ENCODE measurements at regions not wholly inside any gene's neighbourhood (a gene's known extent, or its start where the extent isn't known, plus 50 kb on each side); places are given as distances from the start of the nearest gene placed in this dataset.

DNA sequence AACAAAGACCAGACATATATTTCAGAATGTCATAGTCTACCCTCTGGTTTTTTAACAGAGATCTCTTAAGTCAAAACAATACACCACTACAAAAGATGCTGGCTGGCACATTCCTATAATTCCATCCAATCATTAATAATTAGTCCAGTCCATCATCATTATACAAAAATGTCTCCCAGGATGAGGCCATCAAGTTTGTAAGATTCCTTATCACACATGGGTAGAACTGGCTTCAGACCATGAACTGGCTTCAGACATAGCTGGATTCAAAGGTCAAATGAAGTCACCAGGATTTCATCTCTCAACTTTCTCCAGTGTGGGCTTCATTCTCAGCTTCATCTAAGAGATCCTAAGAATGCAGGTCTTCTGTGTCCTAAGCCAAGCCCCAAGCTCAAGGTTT, 147.1 kb downstream of the ENC1 start:
- Histone ChIP-seq H2AFZ (ENCODE audit: low read depth, low read length, poor library complexity, severe bottlenecking) (no peak overlapping the region), H3K9me2 (ENCODE audit: insufficient read depth) (no peaks in the 10 kb centered on the region), H3K4me3 (replicated peaks in 1 of 2; ENCODE audit: low read depth in 1 of 2, low read length in 2 of 2) (no peak overlapping the region), H3K9me3 (ENCODE audit: control insufficient read depth in 1 of 2, insufficient read depth in 1 of 2, low read depth in 1 of 2, low read length in 2 of 2) (no peaks in the 10 kb centered on the region), H3K9ac (ENCODE audit: low read length) (no peak overlapping the region), H3K79me2 (ENCODE audit: insufficient read depth, low read length) (no peaks in the 10 kb centered on the region), H3K27me3 (ENCODE audit: insufficient read depth, low read length) (no peaks in the 10 kb centered on the region), H3K36me3 (ENCODE audit: control insufficient read depth in 1 of 2, insufficient read depth in 2 of 2, low read length in 2 of 2) (no peaks in the 10 kb centered on the region), H4K20me1 (ENCODE audit: insufficient read depth) (no peaks in the 10 kb centered on the region), H3K27ac (ENCODE audit: low read depth, low read length) (no peak overlapping the region), H3K4me2 (ENCODE audit: low read length) (no peak overlapping the region), H3K4me1 (ENCODE audit: control insufficient read depth in 1 of 2, insufficient read depth in 2 of 2, low read length in 2 of 2) (no peaks in the 10 kb centered on the region)
- CTCF ChIA-PET: no interaction called here
- no peak for ATAC-seq
- DNase-seq (ENCODE audit: low read depth, low spot score): no peak
- BruUV-seq (replicated peaks): no TSS peak
- POLR2A ChIA-PET: no interaction called here
- intact Hi-C loops (cut with micrococcal nuclease): no loop called here
- RAD21 ChIA-PET (ENCODE audit: low non-redundant PET in 1 of 2, low total read pairs in 2 of 2, uncharacterized antibody in 2 of 2, unreplicated experiment in 2 of 2): no interaction called here
- TF ChIP-seq TCF7L2 (IDR thresholded peaks at IDR 0.05; ENCODE audit: borderline replicate concordance, extremely low read depth, insufficient read depth, insufficient read length): no peak
- TF ChIP-seq SIN3A (IDR thresholded peaks at IDR 0.05; ENCODE audit: low read depth): no peak
- TF ChIP-seq, protein P1, sequence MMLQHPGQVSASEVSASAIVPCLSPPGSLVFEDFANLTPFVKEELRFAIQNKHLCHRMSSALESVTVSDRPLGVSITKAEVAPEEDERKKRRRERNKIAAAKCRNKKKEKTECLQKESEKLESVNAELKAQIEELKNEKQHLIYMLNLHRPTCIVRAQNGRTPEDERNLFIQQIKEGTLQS (IDR thresholded peaks at IDR 0.05): no peak
- TF ChIP-seq FOSL1 (IDR thresholded peaks at IDR 0.05; ENCODE audit: low read depth): no peak
- no peak for TF ChIP-seq YY1 (IDR thresholded peaks at IDR 0.05; ENCODE audit: extremely low read depth, insufficient replicate concordance, low read depth, low read length)

DNA sequence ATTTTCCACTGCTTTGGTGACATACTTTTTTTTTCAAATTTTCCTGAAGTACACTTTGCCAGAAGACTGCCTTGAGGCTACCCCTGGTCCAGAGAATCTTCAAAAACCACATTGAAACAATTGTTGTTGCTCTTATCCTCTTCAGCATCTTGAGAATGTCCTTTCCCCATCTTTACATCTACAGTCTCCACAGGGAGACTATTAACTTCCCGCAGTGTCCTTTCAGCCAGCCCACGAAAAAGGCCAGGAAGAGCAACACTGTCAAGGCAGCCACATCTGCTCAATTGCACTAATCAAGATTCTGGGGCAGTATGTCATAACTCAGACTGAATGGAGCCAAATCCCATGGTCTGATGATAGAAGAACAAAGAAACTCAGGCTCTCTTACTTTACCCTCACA, 148.3 kb downstream of the ENC1 start:
- ATAC-seq (no peak), DNase-seq (ENCODE audit: low read depth, low spot score) (no peak)
- intact Hi-C loops (cut with micrococcal nuclease): no loop called here
- no peak overlapping the region for H2AFZ ChIP-seq (ENCODE audit: low read depth, low read length, poor library complexity, severe bottlenecking)
- H3K27me3 ChIP-seq (ENCODE audit: insufficient read depth, low read length): no peaks in the 10 kb centered on the region
- ChIA-PET RAD21 (ENCODE audit: low non-redundant PET in 1 of 2, low total read pairs in 2 of 2, uncharacterized antibody in 2 of 2, unreplicated experiment in 2 of 2) (no interaction called here), CTCF (no interaction called here), POLR2A (no interaction called here)
- no TSS peak for BruUV-seq (replicated peaks)
- H3K4me3 ChIP-seq (replicated peaks in 1 of 2; ENCODE audit: low read depth in 1 of 2, low read length in 2 of 2): no peak overlapping the region
- H4K20me1 ChIP-seq (ENCODE audit: insufficient read depth): no peaks in the 10 kb centered on the region
- H3K79me2 ChIP-seq (ENCODE audit: insufficient read depth, low read length): no peaks in the 10 kb centered on the region
- H3K9ac ChIP-seq (ENCODE audit: low read length): no peak overlapping the region
- H3K4me1 ChIP-seq (ENCODE audit: control insufficient read depth in 1 of 2, insufficient read depth in 2 of 2, low read length in 2 of 2): no peaks in the 10 kb centered on the region
- no peaks in the 10 kb centered on the region for H3K9me2 ChIP-seq (ENCODE audit: insufficient read depth)
- H3K9me3 ChIP-seq (ENCODE audit: control insufficient read depth in 1 of 2, insufficient read depth in 1 of 2, low read depth in 1 of 2, low read length in 2 of 2): no peaks in the 10 kb centered on the region
- H3K36me3 ChIP-seq (ENCODE audit: control insufficient read depth in 1 of 2, insufficient read depth in 2 of 2, low read length in 2 of 2): no peaks in the 10 kb centered on the region
- H3K4me2 ChIP-seq (ENCODE audit: low read length): no peak overlapping the region
- H3K27ac ChIP-seq (ENCODE audit: low read depth, low read length): no peak overlapping the region
- TF ChIP-seq ZFX (IDR thresholded peaks at IDR 0.05) (no peak), EZH2phosphoT487 (IDR thresholded peaks at IDR 0.05; ENCODE audit: borderline replicate concordance) (no peak), ELF1 (IDR thresholded peaks at IDR 0.05; ENCODE audit: borderline replicate concordance, low read depth) (no peak), TCF7L2 (IDR thresholded peaks at IDR 0.05; ENCODE audit: borderline replicate concordance, extremely low read depth, insufficient read depth, insufficient read length) (no peak), EGR1 (IDR thresholded peaks at IDR 0.05; ENCODE audit: low read depth) (no peak), JUND (IDR thresholded peaks at IDR 0.05) (no peak), CBX3 (IDR thresholded peaks at IDR 0.05; ENCODE audit: low read depth) (no peak), POLR2A (IDR thresholded peaks at IDR 0.05; ENCODE audit: borderline replicate concordance, extremely low read depth, insufficient read depth, insufficient read length) (no peak), EZH2 (IDR thresholded peaks at IDR 0.05) (no peak), ZNF274 (IDR thresholded peaks at IDR 0.05; ENCODE audit: low read depth, low read length) (no peak), SP1 (IDR thresholded peaks at IDR 0.05; ENCODE audit: low read depth) (no peak), FOSL1 (IDR thresholded peaks at IDR 0.05; ENCODE audit: low read depth) (no peak)
- TF ChIP-seq, protein P2, sequence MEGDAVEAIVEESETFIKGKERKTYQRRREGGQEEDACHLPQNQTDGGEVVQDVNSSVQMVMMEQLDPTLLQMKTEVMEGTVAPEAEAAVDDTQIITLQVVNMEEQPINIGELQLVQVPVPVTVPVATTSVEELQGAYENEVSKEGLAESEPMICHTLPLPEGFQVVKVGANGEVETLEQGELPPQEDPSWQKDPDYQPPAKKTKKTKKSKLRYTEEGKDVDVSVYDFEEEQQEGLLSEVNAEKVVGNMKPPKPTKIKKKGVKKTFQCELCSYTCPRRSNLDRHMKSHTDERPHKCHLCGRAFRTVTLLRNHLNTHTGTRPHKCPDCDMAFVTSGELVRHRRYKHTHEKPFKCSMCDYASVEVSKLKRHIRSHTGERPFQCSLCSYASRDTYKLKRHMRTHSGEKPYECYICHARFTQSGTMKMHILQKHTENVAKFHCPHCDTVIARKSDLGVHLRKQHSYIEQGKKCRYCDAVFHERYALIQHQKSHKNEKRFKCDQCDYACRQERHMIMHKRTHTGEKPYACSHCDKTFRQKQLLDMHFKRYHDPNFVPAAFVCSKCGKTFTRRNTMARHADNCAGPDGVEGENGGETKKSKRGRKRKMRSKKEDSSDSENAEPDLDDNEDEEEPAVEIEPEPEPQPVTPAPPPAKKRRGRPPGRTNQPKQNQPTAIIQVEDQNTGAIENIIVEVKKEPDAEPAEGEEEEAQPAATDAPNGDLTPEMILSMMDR (IDR thresholded peaks at IDR 0.05 in 2 of 3, conservative IDR thresholded peaks at IDR 0.05 in 1 of 3; ENCODE audit: borderline replicate concordance in 1 of 3, insufficient read depth in 1 of 3, low read depth in 2 of 3, low read length in 2 of 3): no peak
- TF ChIP-seq, protein P3, sequence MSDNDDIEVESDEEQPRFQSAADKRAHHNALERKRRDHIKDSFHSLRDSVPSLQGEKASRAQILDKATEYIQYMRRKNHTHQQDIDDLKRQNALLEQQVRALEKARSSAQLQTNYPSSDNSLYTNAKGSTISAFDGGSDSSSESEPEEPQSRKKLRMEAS (IDR thresholded peaks at IDR 0.05): no peak
- TF ChIP-seq, protein P4, sequence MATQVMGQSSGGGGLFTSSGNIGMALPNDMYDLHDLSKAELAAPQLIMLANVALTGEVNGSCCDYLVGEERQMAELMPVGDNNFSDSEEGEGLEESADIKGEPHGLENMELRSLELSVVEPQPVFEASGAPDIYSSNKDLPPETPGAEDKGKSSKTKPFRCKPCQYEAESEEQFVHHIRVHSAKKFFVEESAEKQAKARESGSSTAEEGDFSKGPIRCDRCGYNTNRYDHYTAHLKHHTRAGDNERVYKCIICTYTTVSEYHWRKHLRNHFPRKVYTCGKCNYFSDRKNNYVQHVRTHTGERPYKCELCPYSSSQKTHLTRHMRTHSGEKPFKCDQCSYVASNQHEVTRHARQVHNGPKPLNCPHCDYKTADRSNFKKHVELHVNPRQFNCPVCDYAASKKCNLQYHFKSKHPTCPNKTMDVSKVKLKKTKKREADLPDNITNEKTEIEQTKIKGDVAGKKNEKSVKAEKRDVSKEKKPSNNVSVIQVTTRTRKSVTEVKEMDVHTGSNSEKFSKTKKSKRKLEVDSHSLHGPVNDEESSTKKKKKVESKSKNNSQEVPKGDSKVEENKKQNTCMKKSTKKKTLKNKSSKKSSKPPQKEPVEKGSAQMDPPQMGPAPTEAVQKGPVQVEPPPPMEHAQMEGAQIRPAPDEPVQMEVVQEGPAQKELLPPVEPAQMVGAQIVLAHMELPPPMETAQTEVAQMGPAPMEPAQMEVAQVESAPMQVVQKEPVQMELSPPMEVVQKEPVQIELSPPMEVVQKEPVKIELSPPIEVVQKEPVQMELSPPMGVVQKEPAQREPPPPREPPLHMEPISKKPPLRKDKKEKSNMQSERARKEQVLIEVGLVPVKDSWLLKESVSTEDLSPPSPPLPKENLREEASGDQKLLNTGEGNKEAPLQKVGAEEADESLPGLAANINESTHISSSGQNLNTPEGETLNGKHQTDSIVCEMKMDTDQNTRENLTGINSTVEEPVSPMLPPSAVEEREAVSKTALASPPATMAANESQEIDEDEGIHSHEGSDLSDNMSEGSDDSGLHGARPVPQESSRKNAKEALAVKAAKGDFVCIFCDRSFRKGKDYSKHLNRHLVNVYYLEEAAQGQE (IDR thresholded peaks at IDR 0.05; ENCODE audit: low read depth): no peak
